ENCODE measurements at regions not wholly inside any gene's neighbourhood (a gene's known extent, or its start where the extent isn't known, plus 50 kb on each side); places are given as distances from the start of the nearest gene placed in this dataset.
A peak's percentile ranks its signal among the peaks of the same experiment; 100 is the strongest.
"Not testable (repeated sequence)": the region's sequence is repeated elsewhere in the genome, so short reads cannot be mapped to it uniquely, and the experiment has no call there.

GRCh38 chr17:33709881-33710280 is 416.8 kb upstream of the ASIC2 start:
- DNase-seq = no peak

- no peak for DNase-seq
Measured at GRCh38 chr17:33712120-33712519, 419.0 kb upstream of the ASIC2 start.

GRCh38 chr17:33716957-33717356 is 423.9 kb upstream of the ASIC2 start:
- no peak for DNase-seq

GRCh38 chr17:33723736-33724135 is 430.6 kb upstream of the ASIC2 start:
- not testable (repeated sequence) for DNase-seq

GRCh38 chr17:33725675-33726271 is 432.7 kb upstream of the ASIC2 start:
- DNase-seq = peak; percentile 19 to 47

- no peak for DNase-seq
Measured at GRCh38 chr17:33730131-33730530, 437.0 kb upstream of the ASIC2 start.

GRCh38 chr17:33732116-33732515 is 439.0 kb upstream of the ASIC2 start:
- DNase-seq = no peak

- no peak for DNase-seq
Measured at GRCh38 chr17:33739714-33740113, 446.6 kb upstream of the ASIC2 start.

- no peak for DNase-seq
Measured at GRCh38 chr17:33745047-33745760, 452.1 kb upstream of the ASIC2 start.

GRCh38 chr17:33749171-33749570 is 456.1 kb upstream of the ASIC2 start:
- no peak for DNase-seq

GRCh38 chr17:33750943-33751701 is 458.0 kb upstream of the ASIC2 start:
- DNase-seq = peak; percentile 55 to 59

GRCh38 chr17:33751702-33752065 is 458.6 kb upstream of the ASIC2 start:
- DNase-seq = no peak

- peak; percentile 39 for DNase-seq
Measured at GRCh38 chr17:33753452-33753851, 460.4 kb upstream of the ASIC2 start.

GRCh38 chr17:33756021-33756420 is 462.9 kb upstream of the ASIC2 start:
- DNase-seq = no peak

- no peak for DNase-seq
Measured at GRCh38 chr17:33765871-33766270, 472.8 kb upstream of the ASIC2 start.

GRCh38 chr17:33766721-33767120 is 473.6 kb upstream of the ASIC2 start:
- no peak for DNase-seq

GRCh38 chr17:33769066-33769465 is 476.0 kb upstream of the ASIC2 start:
- no peak for DNase-seq

GRCh38 chr17:33776304-33776703 is 478.8 kb upstream of the CCL2 start:
- no peak for DNase-seq

GRCh38 chr17:33776903-33777302 is 478.2 kb upstream of the CCL2 start:
- DNase-seq = no peak

GRCh38 chr17:33777674-33778073 is 477.4 kb upstream of the CCL2 start:
- peak; percentile 7 to 40 for DNase-seq

GRCh38 chr17:33778505-33779233 is 476.4 kb upstream of the CCL2 start:
- no peak for DNase-seq

GRCh38 chr17:33779234-33779591 is 475.9 kb upstream of the CCL2 start:
- peak; percentile 61 to 66 for DNase-seq

- DNase-seq = no peak
Measured at GRCh38 chr17:33785281-33785680, 469.8 kb upstream of the CCL2 start.
